ENCODE measurements at regions not wholly inside any gene's neighbourhood (a gene's known extent, or its start where the extent isn't known, plus 50 kb on each side); places are given as distances from the start of the nearest gene placed in this dataset.

- no peak for TF ChIP-seq MGA (IDR thresholded peaks at IDR 0.05)
These were observed 169.7 kb upstream of the RGS6 start (continued) for GRCh38 chr14:71762575-71762974.

Measured in K562 (cell line).